GM18499 (cell line): ENCODE measurements at regions not wholly inside any gene's neighbourhood (a gene's known extent, or its start where the extent isn't known, plus 50 kb on each side); places are given as distances from the start of the nearest gene placed in this dataset.

Source experiments
- ATAC-seq: cut with Tn5 transposase; IDR thresholded peaks from one replicate; pipeline ENCODE4 v1.9.1; 2021; ENCODE audit warnings: moderate number of reproducible peaks; ENCODE audit not compliant: insufficient read depth, unreplicated experiment

- ATAC-seq, result no peak
Measured at GRCh38 chr17:77666881-77667395, 291.6 kb upstream of the TNRC6C start.

DNA sequence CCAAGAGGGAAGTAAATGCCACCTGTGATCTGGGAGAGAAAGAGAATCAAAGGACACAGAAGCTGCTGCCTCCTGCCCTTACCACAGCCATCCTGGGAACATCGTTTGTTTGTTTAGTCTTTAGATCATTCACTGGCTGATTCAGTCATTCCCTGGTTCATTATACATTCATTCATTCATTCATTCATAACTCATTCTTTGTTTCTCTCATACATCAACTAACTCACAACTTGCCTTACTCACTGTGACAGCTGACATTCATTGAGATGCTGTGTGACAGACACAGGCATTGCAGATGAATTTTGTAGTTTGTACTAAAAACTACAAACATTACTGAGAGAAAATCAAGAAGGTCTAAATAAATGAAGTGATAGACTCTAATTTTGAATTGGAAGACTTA is 291.0 kb upstream of the TNRC6C start:
- no peak for ATAC-seq

DNA sequence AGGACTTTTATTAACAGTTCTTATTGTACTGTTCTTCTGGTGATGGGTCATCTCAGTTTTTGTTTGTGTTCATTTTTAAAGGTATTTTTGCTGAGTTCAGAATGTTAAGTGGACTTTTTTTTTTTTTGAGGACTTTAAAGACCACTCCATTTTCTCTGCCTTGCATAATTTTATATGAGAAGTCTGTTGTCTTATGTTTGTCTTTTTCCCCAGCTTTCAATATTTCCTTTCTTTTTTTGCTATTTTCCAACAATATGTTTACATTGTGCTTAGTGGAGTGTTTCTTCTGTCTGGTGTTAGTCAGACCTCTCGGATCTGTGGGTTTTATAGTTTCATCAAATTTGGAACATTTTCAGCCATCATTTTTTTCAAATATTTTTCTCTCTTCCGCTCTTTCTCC is 290.0 kb upstream of the TNRC6C start:
- ATAC-seq, result no peak

GRCh38 chr17:77670173-77670572 is 288.3 kb upstream of the TNRC6C start:
- no peak for ATAC-seq

DNA sequence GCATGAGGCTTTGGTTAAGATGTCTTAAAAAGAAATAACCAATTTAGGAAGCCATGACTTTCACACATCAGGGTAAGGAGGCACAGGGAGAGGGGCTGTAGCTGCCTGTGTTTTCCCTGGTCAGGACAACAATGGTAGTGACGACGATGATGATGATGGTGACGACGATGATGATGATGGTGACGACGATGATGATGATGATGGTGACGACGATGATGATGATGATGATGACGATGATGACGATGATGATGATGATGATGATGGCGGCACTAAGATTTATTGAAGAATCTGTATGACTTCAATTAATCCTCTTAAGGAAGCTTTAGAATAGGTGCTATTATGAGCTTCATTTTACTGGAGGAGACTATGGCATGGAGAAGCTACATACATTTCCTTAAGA is 284.1 kb upstream of the TNRC6C start:
- ATAC-seq, result no peak

DNA sequence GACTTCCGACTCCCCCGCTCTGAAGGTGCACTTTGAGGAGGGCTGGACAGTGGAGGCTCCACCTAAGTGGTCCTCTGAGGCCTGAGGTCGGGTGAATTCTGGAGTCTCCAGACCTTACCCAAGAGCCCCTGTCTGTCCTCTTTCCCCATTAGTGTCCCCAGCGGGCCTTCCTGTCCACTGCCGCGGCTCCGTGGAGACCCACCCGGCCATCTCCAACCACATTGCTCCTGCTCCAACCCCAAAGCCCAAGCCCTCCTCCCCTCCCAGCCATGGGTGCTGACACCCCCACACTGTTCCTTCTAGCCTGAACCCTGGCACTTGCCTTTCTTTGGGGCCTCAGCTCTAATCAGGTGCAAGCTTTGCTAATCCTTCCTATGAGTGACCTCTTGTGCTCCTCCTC is 283.1 kb upstream of the TNRC6C start:
- ATAC-seq, result no peak

DNA sequence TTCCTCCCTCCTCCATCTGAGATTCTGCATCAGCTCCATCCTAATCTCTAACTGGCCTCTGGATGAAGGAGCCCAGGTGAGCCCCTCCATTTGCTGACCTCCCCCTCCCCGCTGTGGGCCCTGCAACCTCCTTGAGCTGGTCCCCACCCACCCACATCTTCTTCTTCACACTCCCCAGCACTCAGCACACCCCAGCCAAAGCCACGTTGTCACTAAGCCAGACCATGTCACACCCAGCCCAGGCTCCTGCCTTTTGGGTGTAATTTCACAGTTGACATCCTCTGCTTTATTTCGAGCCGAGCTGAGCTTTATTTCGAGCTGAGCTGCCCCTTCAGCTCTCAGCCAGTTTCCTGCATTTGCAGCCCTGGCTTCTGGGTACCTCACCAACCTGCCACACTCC is 282.7 kb upstream of the TNRC6C start:
- ATAC-seq, result no peak

DNA sequence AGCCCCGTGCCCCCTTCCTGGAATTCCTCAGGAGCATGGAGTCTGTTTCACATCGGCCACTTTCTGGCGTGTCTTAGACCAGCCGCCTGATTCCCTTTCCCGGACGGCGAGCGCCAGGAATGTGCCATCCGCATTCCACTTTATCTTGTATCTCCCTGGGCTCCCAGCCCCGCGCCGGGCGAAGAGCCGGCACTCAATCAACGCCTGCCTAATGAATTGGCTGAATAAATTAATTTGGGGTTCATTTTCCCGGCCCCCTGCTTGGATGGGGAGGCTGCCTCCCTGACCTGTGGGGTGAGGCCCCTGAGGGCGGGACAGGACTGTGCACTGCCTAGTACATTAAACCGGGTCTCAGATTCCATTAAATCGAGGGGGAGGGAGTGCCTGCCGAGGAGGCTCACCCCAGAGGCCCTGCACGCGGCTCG is 282.3 kb upstream of the TNRC6C start:
- ATAC-seq, result no peak

GRCh38 chr17:77677211-77677610 is 281.3 kb upstream of the TNRC6C start:
- ATAC-seq, result no peak

DNA sequence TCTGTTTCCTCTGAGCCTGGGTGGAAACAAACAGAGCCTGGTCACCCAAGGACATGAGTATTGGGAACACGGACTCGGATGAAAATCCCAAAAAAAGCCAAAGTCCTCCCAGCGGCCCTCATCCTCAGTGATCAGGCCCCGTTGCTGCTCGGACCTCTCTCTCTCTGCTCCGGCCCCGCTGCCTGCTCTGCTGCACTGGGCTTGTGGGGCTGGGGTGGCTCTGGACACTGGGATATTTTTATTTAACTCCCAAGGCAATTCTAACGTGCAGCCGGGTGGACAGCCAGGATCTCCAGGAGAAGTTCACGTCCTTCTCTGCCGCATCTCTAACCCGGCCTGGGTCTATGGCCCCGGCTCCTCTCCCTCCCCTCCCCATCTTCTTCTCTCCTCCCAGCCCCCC is 280.9 kb upstream of the TNRC6C start:
- no peak for ATAC-seq

DNA sequence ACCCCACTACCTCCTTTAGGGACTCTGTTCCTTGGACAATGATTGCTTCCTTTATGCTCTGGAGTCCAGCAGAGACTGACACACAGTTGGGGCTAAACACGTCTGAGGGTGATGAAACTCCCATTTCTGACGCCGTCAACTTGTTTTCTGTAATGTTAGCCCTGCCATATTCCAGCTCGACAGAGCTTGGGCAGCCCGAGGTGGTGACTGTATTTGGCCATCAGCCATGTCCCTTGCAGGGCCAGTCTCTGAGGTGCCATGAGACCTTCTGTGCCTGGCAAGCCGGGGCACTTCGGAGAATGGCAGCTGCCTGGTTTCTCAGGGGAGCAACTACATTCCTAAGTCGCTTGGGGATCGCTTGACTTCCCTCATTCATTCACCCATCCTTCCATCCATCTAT is 278.9 kb upstream of the TNRC6C start:
- ATAC-seq, result no peak

DNA sequence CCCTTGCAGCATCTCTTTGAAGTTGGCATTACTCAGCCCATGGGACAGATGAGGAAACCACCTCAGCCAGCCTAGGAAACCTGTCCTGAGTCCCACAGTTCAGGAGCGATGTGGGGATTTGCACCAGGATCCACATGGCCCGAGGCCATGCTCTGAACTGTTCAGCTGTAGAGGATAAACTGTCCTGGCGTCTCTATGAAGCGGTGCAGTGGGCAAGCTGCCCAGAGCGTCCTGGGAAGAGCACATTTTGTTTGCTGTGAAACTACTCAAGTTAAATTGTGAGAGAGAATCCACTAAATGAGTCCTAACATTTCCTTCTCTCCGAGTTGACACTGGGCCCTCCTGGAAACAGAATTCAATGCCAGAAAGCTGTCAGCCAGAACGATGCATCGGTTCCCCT is 276.6 kb upstream of the TNRC6C start:
- no peak for ATAC-seq

DNA sequence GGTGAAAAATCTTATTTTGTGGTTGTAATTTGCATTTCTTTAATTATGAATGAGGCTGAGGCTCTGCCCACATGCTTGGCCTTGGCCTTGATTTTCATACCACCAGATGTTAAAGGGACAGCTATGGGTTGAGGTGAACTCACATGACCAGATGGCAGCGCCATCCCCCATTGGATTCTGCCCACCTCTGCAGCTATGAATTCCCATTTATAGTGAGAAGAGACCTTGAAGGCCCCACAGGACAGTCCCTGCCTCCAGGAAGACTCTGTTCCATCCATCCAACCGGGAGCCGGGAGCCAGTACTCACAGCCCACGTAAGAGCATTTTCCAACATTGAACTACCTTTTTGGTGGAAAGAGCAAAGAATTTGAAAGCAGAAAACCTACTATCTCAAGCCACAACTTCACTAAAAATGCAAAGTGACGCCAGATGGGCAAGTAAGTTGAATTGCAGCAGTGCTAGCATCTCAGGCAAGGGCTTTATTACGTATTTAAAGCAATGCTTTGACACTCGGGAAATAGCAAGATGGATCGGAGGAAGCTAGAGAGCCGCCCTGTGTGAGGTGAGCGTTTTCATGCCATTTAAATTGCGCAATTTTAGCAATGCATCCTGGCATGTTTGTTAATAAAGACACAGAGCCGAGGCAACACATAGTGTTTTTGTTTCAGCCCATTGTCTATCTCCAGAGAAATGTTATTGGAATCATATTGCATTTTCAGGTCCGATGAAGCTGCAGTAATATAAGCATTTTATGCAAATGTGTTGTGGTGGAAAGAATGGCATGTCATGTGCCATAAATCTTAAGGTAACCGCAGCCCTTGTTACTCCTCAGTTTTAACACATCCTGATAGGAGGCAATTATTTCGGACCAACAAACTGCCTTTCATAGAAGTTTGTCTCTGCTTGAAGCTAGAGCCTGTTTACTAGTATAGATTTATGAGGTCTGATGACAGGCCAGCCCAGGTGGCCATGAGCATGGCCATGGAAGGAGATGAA is 273.4 kb upstream of the TNRC6C start:
- ATAC-seq, result no peak

- no peak for ATAC-seq
Measured at GRCh38 chr17:77685881-77686486, 272.5 kb upstream of the TNRC6C start.

DNA sequence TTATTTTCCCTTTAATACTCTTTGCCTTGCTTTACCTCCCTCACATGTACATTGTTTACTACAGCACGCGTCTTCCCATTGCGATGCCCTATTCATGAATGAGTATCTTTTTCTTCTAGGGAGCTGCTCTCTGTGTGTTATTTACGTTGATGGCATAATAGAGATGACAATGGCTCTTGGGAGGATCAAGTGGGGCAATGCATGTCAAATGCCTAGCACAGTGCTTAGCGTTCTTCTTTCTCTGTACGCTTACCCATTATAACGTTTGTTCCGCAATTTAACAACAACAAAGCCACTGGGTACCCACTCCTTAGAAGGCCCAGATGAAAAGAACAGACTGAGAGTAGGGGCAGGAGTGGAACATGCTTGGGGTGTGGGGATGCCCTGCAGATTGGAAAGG is 271.6 kb upstream of the TNRC6C start:
- ATAC-seq, result no peak

GRCh38 chr17:77687417-77687816 is 271.1 kb upstream of the TNRC6C start:
- ATAC-seq, result no peak

DNA sequence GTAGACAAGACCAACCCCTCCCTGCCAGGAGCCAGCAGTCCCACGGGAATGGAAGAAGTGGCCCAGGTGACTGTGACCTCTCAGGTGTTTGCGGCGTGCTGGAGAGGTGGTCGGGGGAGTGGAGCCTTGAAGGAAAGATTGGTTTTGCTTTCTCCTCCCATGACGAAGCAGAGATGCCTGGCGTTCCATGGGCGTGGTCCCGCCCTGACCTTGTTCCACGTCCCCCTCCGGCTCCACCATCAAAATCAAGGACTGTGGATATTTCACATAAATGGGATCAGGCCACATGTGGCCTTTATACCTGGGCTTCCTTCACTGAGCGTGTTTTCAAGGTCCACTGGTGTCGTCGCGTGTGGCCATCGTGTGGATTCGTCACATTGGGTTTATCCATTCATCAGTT is 270.6 kb upstream of the TNRC6C start:
- no peak for ATAC-seq

GRCh38 chr17:77688369-77688768 is 270.1 kb upstream of the TNRC6C start:
- no peak for ATAC-seq

DNA sequence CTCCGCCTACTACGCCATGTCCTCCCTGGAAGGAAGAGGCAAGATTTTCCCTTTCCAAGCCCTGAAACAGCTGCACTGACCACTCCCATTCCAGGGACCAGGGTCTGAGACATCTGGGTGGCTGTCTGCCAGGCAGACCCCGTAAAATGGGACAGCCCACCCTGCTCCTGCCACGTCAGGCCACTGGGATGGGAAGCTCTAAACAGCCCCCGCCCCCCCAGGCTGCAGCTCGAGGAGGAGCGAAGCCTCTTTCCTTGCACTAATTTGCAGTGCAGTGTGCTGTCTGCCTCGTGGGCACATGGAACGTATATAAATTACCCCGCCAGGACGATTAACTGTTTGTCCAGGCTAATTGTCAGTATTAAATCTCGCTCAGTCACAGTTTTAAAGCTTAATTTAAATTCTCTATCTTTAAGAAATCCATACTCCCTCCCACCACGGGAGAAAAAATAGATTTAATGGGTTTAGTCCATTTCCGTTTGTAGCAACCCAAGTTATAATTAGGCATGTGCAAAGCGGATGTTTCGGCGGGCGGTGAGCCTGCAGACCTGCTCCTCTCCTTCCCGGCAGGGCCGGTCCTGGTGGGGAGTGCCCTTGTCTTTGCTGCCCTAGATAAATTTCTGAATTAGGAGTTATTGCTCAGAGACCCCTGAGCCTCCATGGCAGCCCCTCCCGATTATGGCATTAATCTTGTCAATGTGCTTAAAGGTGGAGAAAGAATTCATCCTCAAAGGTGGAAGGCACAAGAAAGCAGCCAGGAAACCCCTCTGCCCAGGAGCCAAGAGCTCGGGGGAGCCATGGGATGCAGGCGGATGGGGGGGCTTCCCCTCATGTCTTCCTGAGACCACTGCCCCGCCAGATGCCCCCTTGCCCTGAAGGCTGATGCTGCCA is 268.0 kb upstream of the TNRC6C start:
- no peak for ATAC-seq

GRCh38 chr17:77691216-77692085 is 267.1 kb upstream of the TNRC6C start:
- ATAC-seq, result no peak
